Endodermal cell (in vitro differentiated cells): ENCODE measurements at regions not wholly inside any gene's neighbourhood (a gene's known extent, or its start where the extent isn't known, plus 50 kb on each side); places are given as distances from the start of the nearest gene placed in this dataset.

Experiments used
- DNase-seq: peaks from one replicate; pipeline ENCODE4 v3.0.0-alpha.2; 2017
- H3K27ac ChIP-seq: 2 replicates; pipeline ENCODE4 v1.5.1; 2013; ENCODE audit warnings: mild to moderate bottlenecking, low read depth, low read length, moderate library complexity
- H3K27me3 ChIP-seq: 2 replicates; pipeline ENCODE4 v1.6.1; 2013; ENCODE audit warnings: mild to moderate bottlenecking, low read length, moderate library complexity; ENCODE audit not compliant: insufficient read depth, control insufficient read depth, poor library complexity, severe bottlenecking
- H3K36me3 ChIP-seq: 2 replicates; pipeline ENCODE4 v1.7.0; 2013; ENCODE audit warnings: mild to moderate bottlenecking, low read length, moderate library complexity; ENCODE audit not compliant: control insufficient read depth, insufficient read depth
- H3K4me1 ChIP-seq: one replicate; pipeline ENCODE4 v1.7.0; 2013; ENCODE audit warnings: low read length; ENCODE audit not compliant: control insufficient read depth, insufficient read depth
- H3K4me3 ChIP-seq: 2 replicates; pipeline ENCODE4 v1.5.1; 2013; ENCODE audit warnings: mild to moderate bottlenecking, low read length, moderate library complexity
- H3K9ac ChIP-seq: 2 replicates; pipeline ENCODE4 v1.6.1; 2013; ENCODE audit warnings: mild to moderate bottlenecking, low read length, moderate library complexity; ENCODE audit not compliant: poor library complexity, severe bottlenecking; ENCODE audit errors: extremely low read depth
- H3K9me3 ChIP-seq: 2 replicates; pipeline ENCODE4 v1.6.1; 2013; ENCODE audit warnings: mild to moderate bottlenecking, low read length, moderate library complexity; ENCODE audit not compliant: control insufficient read depth
- H3K27ac Mint-ChIP-seq: 2 replicates; pipeline ENCODE4 v1.8.0; 2020; ENCODE audit warnings: mixed read lengths
- H3K27me3 Mint-ChIP-seq: 2 replicates; pipeline ENCODE4 v1.8.0; 2021; ENCODE audit warnings: mild to moderate bottlenecking, mixed read lengths; ENCODE audit not compliant: insufficient read depth
- H3K36me3 Mint-ChIP-seq: 2 replicates; pipeline ENCODE4 v1.8.0; 2020; ENCODE audit warnings: low read depth, mixed read lengths
- H3K4me1 Mint-ChIP-seq: 2 replicates; pipeline ENCODE4 v1.8.0; 2020; ENCODE audit warnings: mixed read lengths
- H3K4me3 Mint-ChIP-seq: 2 replicates; pipeline ENCODE4 v1.8.0; 2020; ENCODE audit warnings: mild to moderate bottlenecking, moderate library complexity, mixed read lengths
- H3K9me3 Mint-ChIP-seq: 2 replicates; pipeline ENCODE4 v1.8.0; 2020; ENCODE audit warnings: mild to moderate bottlenecking, mixed read lengths
- CTCF ChIP-seq: fragments of 200-600 bp; sonication (generic); conservative IDR thresholded peaks from 2 replicates; pipeline ENCODE4 v1.5.0; 2021; ENCODE audit warnings: antibody characterized with exemption, mild to moderate bottlenecking
- WGBS, 2 experiments: methylation state at CpG; one replicate each; pipeline versions ENCODE4 v1.1.5 to v1.1.7; 2013; ENCODE audit warnings: missing lambda C conversion rate in 2 of 2, mixed read lengths in 1 of 2; ENCODE audit not compliant: insufficient coverage in 1 of 2, insufficient read length in 1 of 2; 5-methylcytosine and 5-hydroxymethylcytosine counted together

DNA sequence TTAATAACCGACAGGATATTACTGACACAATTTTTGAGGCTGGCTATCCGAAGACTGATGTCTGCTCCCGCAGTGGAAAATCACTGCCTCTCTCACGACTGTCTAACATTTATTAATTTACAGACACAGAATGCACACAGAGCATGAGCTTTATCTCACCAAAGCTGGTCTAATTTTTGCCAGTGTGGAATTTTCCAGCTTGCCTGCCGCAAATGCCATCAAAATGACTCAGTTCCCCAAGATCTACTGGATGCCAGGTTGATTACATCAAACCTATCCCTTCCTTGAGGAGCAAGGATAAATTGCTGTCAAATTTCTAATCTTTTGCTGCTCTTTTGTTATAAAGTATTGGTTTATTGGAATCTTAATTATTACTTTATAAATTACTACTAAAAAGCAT lies 1775.1 kb upstream of the PCDH20 start:
- H3K9me3 ChIP-seq = no peaks in the 10 kb centered on the region
- WGBS, 2 experiments = 92 to 100% methylated on average over 4 to 5 of the region's 5 CpGs
- no peak overlapping the region for H3K9ac ChIP-seq
- no peaks in the 10 kb centered on the region for H3K4me1 ChIP-seq
- no peak for DNase-seq
- no peak overlapping the region for H3K27ac ChIP-seq
- no peak overlapping the region for H3K4me3 Mint-ChIP-seq
- no peaks in the 10 kb centered on the region for H3K36me3 Mint-ChIP-seq
- no peak overlapping the region for H3K4me3 ChIP-seq
- H3K9me3 Mint-ChIP-seq = peaks cover 2% of the 10 kb centered on the region
- H3K27me3 Mint-ChIP-seq = no peaks in the 10 kb centered on the region
- peaks cover 1% of the 10 kb centered on the region for H3K4me1 Mint-ChIP-seq
- no peaks in the 10 kb centered on the region for H3K27me3 ChIP-seq
- no peak overlapping the region for H3K27ac Mint-ChIP-seq
- TF ChIP-seq CTCF = no peak
- H3K36me3 ChIP-seq = no peaks in the 10 kb centered on the region

DNA sequence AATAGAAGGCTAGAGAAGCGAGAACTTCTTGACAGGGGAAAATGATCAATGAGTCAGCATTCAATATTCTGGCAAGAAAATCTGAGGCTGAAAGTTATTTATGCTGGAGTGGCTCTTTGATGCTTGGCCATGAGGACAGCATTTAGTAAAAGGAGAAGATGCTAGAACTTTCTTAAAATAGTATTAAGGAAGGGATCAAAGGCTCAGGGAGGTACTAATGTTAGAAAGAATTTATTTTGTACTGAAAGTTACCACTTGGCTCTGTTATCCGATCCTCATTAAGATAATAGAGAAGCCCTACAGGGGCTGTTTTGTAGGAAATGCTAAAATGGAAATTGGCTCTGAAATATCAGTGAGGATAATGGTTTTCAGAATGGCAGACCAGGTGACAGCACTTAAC lies 1774.6 kb upstream of the PCDH20 start:
- peaks cover 2% of the 10 kb centered on the region for H3K9me3 Mint-ChIP-seq
- peaks cover 1% of the 10 kb centered on the region for H3K4me1 Mint-ChIP-seq
- WGBS, 2 experiments = 91 to 92% methylated on average over 2 of the region's 2 CpGs
- no peaks in the 10 kb centered on the region for H3K36me3 Mint-ChIP-seq
- H3K27ac ChIP-seq = no peak overlapping the region
- no peaks in the 10 kb centered on the region for H3K27me3 Mint-ChIP-seq
- no peak overlapping the region for H3K4me3 ChIP-seq
- no peak for TF ChIP-seq CTCF
- no peaks in the 10 kb centered on the region for H3K9me3 ChIP-seq
- no peak overlapping the region for H3K4me3 Mint-ChIP-seq
- H3K4me1 ChIP-seq = no peaks in the 10 kb centered on the region
- no peak for DNase-seq
- H3K36me3 ChIP-seq = no peaks in the 10 kb centered on the region
- H3K27me3 ChIP-seq = no peaks in the 10 kb centered on the region
- H3K27ac Mint-ChIP-seq = no peak overlapping the region
- H3K9ac ChIP-seq = no peak overlapping the region

- H3K4me3 ChIP-seq = no peak overlapping the region
- H3K36me3 ChIP-seq = no peaks in the 10 kb centered on the region
- no peak overlapping the region for H3K27ac ChIP-seq
- Mint-ChIP-seq H3K27ac (no peak overlapping the region), H3K36me3 (no peaks in the 10 kb centered on the region), H3K9me3 (peaks cover 2% of the 10 kb centered on the region), H3K4me1 (peaks cover 1% of the 10 kb centered on the region), H3K27me3 (no peaks in the 10 kb centered on the region), H3K4me3 (no peak overlapping the region)
- H3K9me3 ChIP-seq = no peaks in the 10 kb centered on the region
- no peak for DNase-seq
- TF ChIP-seq CTCF = no peak
- 95 to 100% methylated on average over 6 to 9 of the region's 9 CpGs for WGBS, 2 experiments
- H3K4me1 ChIP-seq = no peaks in the 10 kb centered on the region
- no peak overlapping the region for H3K9ac ChIP-seq
- H3K27me3 ChIP-seq = no peaks in the 10 kb centered on the region
These were observed 1774.1 kb upstream of the PCDH20 start for GRCh38 chr13:63189712-63190111.
